IMR-90 (cell line): ENCODE measurements at regions not wholly inside any gene's neighbourhood (a gene's known extent, or its start where the extent isn't known, plus 50 kb on each side); places are given as distances from the start of the nearest gene placed in this dataset.

Experiments
- ATAC-seq: fragments of 200-7000 bp; cut with Tn5 transposase; 2 replicates; pipeline ENCODE4 v1.9.1; 2020; ENCODE audit warnings: low read depth, mild to moderate bottlenecking, moderate library complexity
- BruUV-seq: library from RNA; stranded (reverse); fragments of 400-500 nt; replicated peaks from 2 replicates; lab custom pipeline; 2021; lab: Mats Ljungman, UMichigan
- CTCF ChIA-PET: fragments of 300-600 bp; formaldehyde crosslinking; extraction: SDS; loops from one replicate; lab custom pipeline; 2021; ENCODE audit warnings: antibody characterized with exemption; lab: Yijun Ruan, JAX
- POLR2A ChIA-PET: fragments of 300-600 bp; sonication (Branson Sonifier 250); formaldehyde crosslinking; loops from one replicate; lab custom pipeline; 2022; ENCODE audit warnings: antibody characterized with exemption; ENCODE audit not compliant: unreplicated experiment; lab: Charles Lee
- DNase-seq: peaks from one replicate; pipeline ENCODE4 v3.0.0; 2013
- H2AFZ ChIP-seq: replicated peaks from 2 replicates; pipeline ENCODE3; 2013; ENCODE audit warnings: low read length, mild to moderate bottlenecking; ENCODE audit not compliant: poor library complexity
- H2AK5ac ChIP-seq: 2 replicates; pipeline ENCODE4 v1.6.1; 2013; ENCODE audit warnings: low read depth, low read length, inconsistent platforms
- H2AK9ac ChIP-seq: replicated peaks from 2 replicates; pipeline ENCODE3; 2013; ENCODE audit warnings: mild to moderate bottlenecking, low read depth, low read length, moderate library complexity; ENCODE audit not compliant: poor library complexity
- H2BK120ac ChIP-seq: 2 replicates; pipeline ENCODE4 v1.6.1; 2013; ENCODE audit warnings: low read depth, low read length, inconsistent platforms
- H2BK15ac ChIP-seq: 3 replicates; pipeline ENCODE4 v1.6.1; 2013; ENCODE audit warnings: low read depth, low read length, inconsistent platforms
- H2BK20ac ChIP-seq: 2 replicates; pipeline ENCODE4 v1.6.1; 2013; ENCODE audit warnings: low read depth, mild to moderate bottlenecking, inconsistent platforms, low read length, moderate library complexity
- H2BK5ac ChIP-seq: 2 replicates; pipeline ENCODE4 v1.6.1; 2013; ENCODE audit warnings: mild to moderate bottlenecking, low read depth, low read length, inconsistent platforms; ENCODE audit not compliant: poor library complexity, severe bottlenecking
- H3K14ac ChIP-seq: replicated peaks from 2 replicates; pipeline ENCODE4 v1.6.1; 2013; ENCODE audit warnings: low read depth, low read length, inconsistent platforms
- H3K18ac ChIP-seq: 2 replicates; pipeline ENCODE4 v1.6.1; 2013; ENCODE audit warnings: low read depth, low read length, control low read depth
- H3K23ac ChIP-seq: 2 replicates; pipeline ENCODE4 v1.6.1; 2013; ENCODE audit warnings: low read depth, low read length, inconsistent platforms
- H3K27ac ChIP-seq: 2 replicates; pipeline ENCODE4 v1.5.1; 2013; ENCODE audit warnings: mild to moderate bottlenecking, control low read depth, low read length; ENCODE audit not compliant: insufficient read depth
- H3K27me3 ChIP-seq: 2 replicates; pipeline ENCODE4 v1.6.1; 2013; ENCODE audit warnings: low read length; ENCODE audit not compliant: control insufficient read depth, insufficient read depth
- H3K36me3 ChIP-seq: 2 replicates; pipeline ENCODE4 v1.6.1; 2013; ENCODE audit warnings: low read length, mixed read lengths; ENCODE audit not compliant: control insufficient read depth, insufficient read depth
- H3K4ac ChIP-seq: 2 replicates; pipeline ENCODE4 v1.6.1; 2013; ENCODE audit warnings: low read depth, low read length, inconsistent platforms
- H3K4me1 ChIP-seq: 2 replicates; pipeline ENCODE4 v1.6.1; 2013; ENCODE audit warnings: low read length, mixed read lengths; ENCODE audit not compliant: control insufficient read depth, insufficient read depth
- H3K4me2 ChIP-seq: 2 replicates; pipeline ENCODE4 v1.6.1; 2013; ENCODE audit warnings: low read depth, mild to moderate bottlenecking, control low read depth, low read length, moderate library complexity
- H3K4me3 ChIP-seq: 2 replicates; pipeline ENCODE4 v1.5.1; 2013; ENCODE audit warnings: low read depth, mild to moderate bottlenecking, control low read depth, low read length, moderate library complexity; ENCODE audit not compliant: insufficient read depth
- H3K56ac ChIP-seq: 2 replicates; pipeline ENCODE4 v1.6.1; 2013; ENCODE audit warnings: low read length, inconsistent platforms; ENCODE audit not compliant: insufficient read depth; ENCODE audit errors: extremely low read depth
- H3K79me1 ChIP-seq, 2 experiments: 2 replicates each; pipeline ENCODE4 v1.6.1; 2013; ENCODE audit warnings: low read length in 2 of 2, inconsistent platforms in 1 of 2, low read depth in 1 of 2
- H3K9ac ChIP-seq: 2 replicates; pipeline ENCODE4 v1.6.1; 2013; ENCODE audit warnings: low read depth, low read length, control low read depth
- H3K9me1 ChIP-seq: 2 replicates; pipeline ENCODE4 v1.6.1; 2013; ENCODE audit warnings: low read length, inconsistent platforms; ENCODE audit not compliant: insufficient read depth
- H3K9me3 ChIP-seq: 2 replicates; pipeline ENCODE4 v1.6.1; 2013; ENCODE audit warnings: low read length; ENCODE audit not compliant: control insufficient read depth, insufficient read depth
- H4K20me1 ChIP-seq: 2 replicates; pipeline ENCODE4 v1.6.1; 2013; ENCODE audit warnings: low read length, inconsistent platforms; ENCODE audit not compliant: insufficient read depth
- H4K5ac ChIP-seq: 2 replicates; pipeline ENCODE4 v1.6.1; 2013; ENCODE audit warnings: mild to moderate bottlenecking, low read depth, low read length, control low read depth
- H4K8ac ChIP-seq, 2 experiments: 2 replicates each; pipeline ENCODE4 v1.6.1; 2013; ENCODE audit warnings: low read depth in 2 of 2, low read length in 2 of 2, control low read depth in 1 of 2, inconsistent platforms in 1 of 2
- H4K91ac ChIP-seq: 2 replicates; pipeline ENCODE4 v1.6.1; 2013; ENCODE audit warnings: low read depth, low read length, inconsistent platforms; ENCODE audit not compliant: insufficient read depth
- BHLHE40 ChIP-seq: fragments of 150-350 bp; IDR thresholded peaks from 2 replicates; pipeline ENCODE4 v1.6.1; 2016; ENCODE audit warnings: mild to moderate bottlenecking, low read depth, low read length
- CEBPB ChIP-seq: IDR thresholded peaks from 2 replicates; pipeline ENCODE4 v1.6.1; 2012; ENCODE audit warnings: low read depth, low read length, improper control_type of control experiment
- CHD1 ChIP-seq: IDR thresholded peaks from 2 replicates; pipeline ENCODE4 v1.6.1; 2012; ENCODE audit warnings: low read depth, low read length, improper control_type of control experiment
- CTCF ChIP-seq: conservative IDR thresholded peaks from 2 replicates; pipeline ENCODE4 v1.5.1; 2012; ENCODE audit warnings: mild to moderate bottlenecking, low read depth, low read length, improper control_type of control experiment
- ELK1 ChIP-seq: fragments of 150-350 bp; IDR thresholded peaks from 2 replicates; pipeline ENCODE4 v1.6.1; 2016; ENCODE audit warnings: low read depth, mild to moderate bottlenecking, low read length, moderate library complexity, borderline replicate concordance
- FOS ChIP-seq: fragments of 150-350 bp; IDR thresholded peaks from 2 replicates; pipeline ENCODE4 v1.6.1; 2016; ENCODE audit warnings: low read depth, low read length
- MAFK ChIP-seq: IDR thresholded peaks from 2 replicates; pipeline ENCODE4 v1.6.1; 2012; ENCODE audit warnings: low read depth, low read length, improper control_type of control experiment
- MAZ ChIP-seq: IDR thresholded peaks from 2 replicates; pipeline ENCODE4 v1.6.1; 2012; ENCODE audit warnings: low read depth, mild to moderate bottlenecking, low read length, improper control_type of control experiment, moderate library complexity, borderline replicate concordance
- NFE2L2 ChIP-seq: fragments of 150-350 bp; IDR thresholded peaks from 2 replicates; pipeline ENCODE4 v1.6.1; 2016; ENCODE audit warnings: low read depth, mild to moderate bottlenecking, low read length
- POLR2A ChIP-seq: IDR thresholded peaks from 2 replicates; pipeline ENCODE4 v1.6.1; 2012; ENCODE audit warnings: mild to moderate bottlenecking, low read depth, low read length
- RAD21 ChIP-seq: IDR thresholded peaks from 2 replicates; pipeline ENCODE4 v1.6.1; 2012; ENCODE audit warnings: low read length, improper control_type of control experiment
- RCOR1 ChIP-seq: IDR thresholded peaks from 2 replicates; pipeline ENCODE4 v1.6.1; 2012; ENCODE audit warnings: mild to moderate bottlenecking, low read length, improper control_type of control experiment; ENCODE audit not compliant: insufficient replicate concordance
- RFX5 ChIP-seq: IDR thresholded peaks from 2 replicates; pipeline ENCODE4 v1.8.0; 2012; ENCODE audit warnings: low read depth, mild to moderate bottlenecking, low read length, moderate library complexity
- SMC3 ChIP-seq: fragments of 150-350 bp; IDR thresholded peaks from 2 replicates; pipeline ENCODE4 v1.6.1; 2016; ENCODE audit warnings: low read depth, mild to moderate bottlenecking, antibody characterized with exemption, low read length, moderate library complexity
- USF2 ChIP-seq: fragments of 150-350 bp; IDR thresholded peaks from 2 replicates; pipeline ENCODE4 v1.6.1; 2017; ENCODE audit warnings: mild to moderate bottlenecking, antibody characterized with exemption, low read length, low read depth
- WGBS, 2 experiments: methylation state at CpG; one replicate each; pipeline versions ENCODE4 v1.1.5 to v1.1.7; 2013; ENCODE audit warnings: missing lambda C conversion rate in 2 of 2; ENCODE audit not compliant: insufficient read length in 1 of 2; ENCODE audit errors: extremely low coverage in 2 of 2; 5-methylcytosine and 5-hydroxymethylcytosine counted together
- dilution Hi-C: fragments of 300-500 bp; cut with HindIII; formaldehyde crosslinking; loops from one replicate; pipeline ENCODE4 v1.14.3; 2018; ENCODE audit warnings: low sequenced_read_pairs; ENCODE audit not compliant: unreplicated experiment
- in situ Hi-C: fragments of 300-500 bp; cut with MboI; formaldehyde crosslinking; loops from 3 replicates; pipeline ENCODE4 v1.14.3; 2019; ENCODE audit warnings: low sequenced_read_pairs, inconsistent platforms, mixed read lengths
- intact Hi-C: fragments of 100-400 bp; cut with micrococcal nuclease; formaldehyde crosslinking; loops from 2 replicates; pipeline ENCODE4 v1.10.0; 2022

GRCh38 chr1:11355559-11356475, 82.8 kb downstream of the UBIAD1 start:
- no peak overlapping the region for H2BK20ac ChIP-seq
- no peaks in the 10 kb centered on the region for H3K9me1 ChIP-seq
- H3K23ac ChIP-seq, result no peak overlapping the region
- H2BK5ac ChIP-seq, result no peak overlapping the region
- no peaks in the 10 kb centered on the region for H3K36me3 ChIP-seq
- H2AK9ac ChIP-seq, result no peak overlapping the region
- no peak for ATAC-seq
- no TSS peak for BruUV-seq
- no peak overlapping the region for H3K56ac ChIP-seq
- WGBS, 2 experiments, result 20% methylated on average over 1 of the region's 21 CpGs; no CpG with 5 or more reads in 1 of the 2 experiments
- no peak overlapping the region for H3K4me3 ChIP-seq
- DNase-seq, result no peak
- no peaks in the 10 kb centered on the region for H3K79me1 ChIP-seq
- peaks cover 32% of the 10 kb centered on the region for H3K27me3 ChIP-seq
- H3K14ac ChIP-seq, result no peak overlapping the region
- intact Hi-C loops (no loop called here), dilution Hi-C loops (no loop called here), in situ Hi-C loops (no loop called here)
- H3K4ac ChIP-seq, result no peak overlapping the region
- no peak overlapping the region for H4K8ac ChIP-seq
- TF ChIP-seq CHD1, result no peak
- TF ChIP-seq RAD21, result no peak
- no peak for TF ChIP-seq CEBPB
- TF ChIP-seq RCOR1, result no peak
- no peak for TF ChIP-seq ELK1
- no peak for TF ChIP-seq NFE2L2
- no peak for TF ChIP-seq MAZ
- no peak for TF ChIP-seq CTCF
- TF ChIP-seq POLR2A, result no peak
- no peak for TF ChIP-seq RFX5
- no peak for TF ChIP-seq FOS
- no peak for TF ChIP-seq USF2
- TF ChIP-seq SMC3, result no peak
- no peak for TF ChIP-seq MAFK
- no peak for TF ChIP-seq BHLHE40
- H2BK15ac ChIP-seq, result no peak overlapping the region
- H2BK120ac ChIP-seq, result no peak overlapping the region
- no peak overlapping the region for H2AFZ ChIP-seq
- CTCF ChIA-PET, result interaction anchor here (0.5 kb wide), 1 partner anchor 22 kb away, joined by 3 read pairs; no protein-coding TSS in a partner anchor
- H4K91ac ChIP-seq, result no peak overlapping the region
- no peak overlapping the region for H3K9ac ChIP-seq
- no peak overlapping the region for H3K4me2 ChIP-seq
- POLR2A ChIA-PET, result no interaction called here
- no peak overlapping the region for H3K27ac ChIP-seq
- H4K20me1 ChIP-seq, result no peaks in the 10 kb centered on the region
- H3K4me1 ChIP-seq, result no peaks in the 10 kb centered on the region
- no peaks in the 10 kb centered on the region for H3K9me3 ChIP-seq
- H3K18ac ChIP-seq, result no peak overlapping the region
- no peak overlapping the region for H2AK5ac ChIP-seq
- H4K5ac ChIP-seq, result no peak overlapping the region
